ENCODE measurements at regions not wholly inside any gene's neighbourhood (a gene's known extent, or its start where the extent isn't known, plus 50 kb on each side); places are given as distances from the start of the nearest gene placed in this dataset.

GRCh38 chr6:109239160-109239559, 143.1 kb downstream of the CD164 start:
- TF ChIP-seq CEBPB (IDR thresholded peaks at IDR 0.05), result no peak
- TF ChIP-seq FOXM1 (IDR thresholded peaks at IDR 0.05; ENCODE audit: borderline replicate concordance, low read depth), result no peak
- no peak for TF ChIP-seq MAX (IDR thresholded peaks at IDR 0.05)
- TF ChIP-seq USF1 (IDR thresholded peaks at IDR 0.05), result no peak
- no peak for TF ChIP-seq TEAD4 (IDR thresholded peaks at IDR 0.05)
- no peak for TF ChIP-seq TAF1 (IDR thresholded peaks at IDR 0.05; ENCODE audit: low read depth)
- TF ChIP-seq EGR1 (IDR thresholded peaks at IDR 0.05), result no peak

DNA sequence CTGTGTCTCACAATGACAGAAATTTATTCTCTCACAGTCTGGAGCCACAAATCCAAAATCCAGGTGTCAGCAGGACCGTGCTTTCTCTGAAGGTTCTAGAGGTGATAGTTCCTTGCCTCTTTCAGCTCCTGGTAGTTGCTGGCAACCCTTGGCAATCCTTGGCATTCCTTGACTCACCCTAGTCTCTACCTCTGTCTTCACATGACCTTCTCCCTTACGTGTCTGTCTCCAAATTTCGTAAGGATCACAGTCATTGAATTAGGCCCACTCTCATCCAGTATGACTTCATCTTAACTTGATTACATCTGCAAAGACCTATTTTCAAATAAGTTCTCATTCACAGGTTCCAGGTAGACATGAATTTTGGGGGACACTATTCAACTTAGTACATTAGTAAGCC, 143.1 kb downstream of the CEP57L1 start:
- TF ChIP-seq TCF12 (IDR thresholded peaks at IDR 0.05; ENCODE audit: low read depth), result no peak

DNA sequence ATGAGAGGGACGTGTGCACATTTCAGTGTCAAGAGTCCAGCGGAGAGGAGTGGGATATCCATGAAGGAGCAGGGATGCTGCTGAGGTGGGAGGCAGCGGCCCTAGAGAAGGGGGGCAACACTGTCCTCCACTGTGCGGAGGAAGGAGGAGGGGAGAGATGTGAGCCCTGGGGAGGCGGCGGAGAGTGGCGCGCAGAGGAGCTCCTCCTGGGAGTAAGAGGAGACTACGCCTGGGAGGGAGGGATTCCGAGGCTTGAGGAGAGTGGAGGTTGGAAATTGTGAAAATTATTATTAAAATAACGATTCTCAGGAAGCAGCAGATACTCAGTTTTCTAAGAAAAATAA, 142.7 kb downstream of the CEP57L1 start:
- no peak for TF ChIP-seq ZBTB7A (IDR thresholded peaks at IDR 0.05; ENCODE audit: low read depth)

GRCh38 chr6:109237077-109237985, 142.0 kb downstream of the CEP57L1 start:
- no peak for TF ChIP-seq CREB1 (IDR thresholded peaks at IDR 0.05; ENCODE audit: low read depth)
- no peak for TF ChIP-seq FOXM1 (IDR thresholded peaks at IDR 0.05; ENCODE audit: borderline replicate concordance, low read depth)
- no peak for TF ChIP-seq MAX (IDR thresholded peaks at IDR 0.05)
- TF ChIP-seq ZBTB7A (IDR thresholded peaks at IDR 0.05; ENCODE audit: low read depth), result no peak
- TF ChIP-seq CEBPB (IDR thresholded peaks at IDR 0.05), result no peak
- no peak for TF ChIP-seq NFIC (IDR thresholded peaks at IDR 0.05)
- TF ChIP-seq YY1 (IDR thresholded peaks at IDR 0.05; ENCODE audit: low read depth), result no peak
- no peak for TF ChIP-seq TCF12 (IDR thresholded peaks at IDR 0.05; ENCODE audit: low read depth)
- TF ChIP-seq, protein P1, sequence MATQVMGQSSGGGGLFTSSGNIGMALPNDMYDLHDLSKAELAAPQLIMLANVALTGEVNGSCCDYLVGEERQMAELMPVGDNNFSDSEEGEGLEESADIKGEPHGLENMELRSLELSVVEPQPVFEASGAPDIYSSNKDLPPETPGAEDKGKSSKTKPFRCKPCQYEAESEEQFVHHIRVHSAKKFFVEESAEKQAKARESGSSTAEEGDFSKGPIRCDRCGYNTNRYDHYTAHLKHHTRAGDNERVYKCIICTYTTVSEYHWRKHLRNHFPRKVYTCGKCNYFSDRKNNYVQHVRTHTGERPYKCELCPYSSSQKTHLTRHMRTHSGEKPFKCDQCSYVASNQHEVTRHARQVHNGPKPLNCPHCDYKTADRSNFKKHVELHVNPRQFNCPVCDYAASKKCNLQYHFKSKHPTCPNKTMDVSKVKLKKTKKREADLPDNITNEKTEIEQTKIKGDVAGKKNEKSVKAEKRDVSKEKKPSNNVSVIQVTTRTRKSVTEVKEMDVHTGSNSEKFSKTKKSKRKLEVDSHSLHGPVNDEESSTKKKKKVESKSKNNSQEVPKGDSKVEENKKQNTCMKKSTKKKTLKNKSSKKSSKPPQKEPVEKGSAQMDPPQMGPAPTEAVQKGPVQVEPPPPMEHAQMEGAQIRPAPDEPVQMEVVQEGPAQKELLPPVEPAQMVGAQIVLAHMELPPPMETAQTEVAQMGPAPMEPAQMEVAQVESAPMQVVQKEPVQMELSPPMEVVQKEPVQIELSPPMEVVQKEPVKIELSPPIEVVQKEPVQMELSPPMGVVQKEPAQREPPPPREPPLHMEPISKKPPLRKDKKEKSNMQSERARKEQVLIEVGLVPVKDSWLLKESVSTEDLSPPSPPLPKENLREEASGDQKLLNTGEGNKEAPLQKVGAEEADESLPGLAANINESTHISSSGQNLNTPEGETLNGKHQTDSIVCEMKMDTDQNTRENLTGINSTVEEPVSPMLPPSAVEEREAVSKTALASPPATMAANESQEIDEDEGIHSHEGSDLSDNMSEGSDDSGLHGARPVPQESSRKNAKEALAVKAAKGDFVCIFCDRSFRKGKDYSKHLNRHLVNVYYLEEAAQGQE (IDR thresholded peaks at IDR 0.05; ENCODE audit: low read depth), result no peak
- no peak for TF ChIP-seq EGR1 (IDR thresholded peaks at IDR 0.05)
- no peak for TF ChIP-seq TAF1 (IDR thresholded peaks at IDR 0.05; ENCODE audit: low read depth)
- TF ChIP-seq RAD21 (IDR thresholded peaks at IDR 0.05; ENCODE audit: low read depth), result no peak
- no peak for TF ChIP-seq TEAD4 (IDR thresholded peaks at IDR 0.05)
- no peak for TF ChIP-seq EP300 (IDR thresholded peaks at IDR 0.05; ENCODE audit: borderline replicate concordance)
- TF ChIP-seq USF1 (IDR thresholded peaks at IDR 0.05), result no peak

DNA sequence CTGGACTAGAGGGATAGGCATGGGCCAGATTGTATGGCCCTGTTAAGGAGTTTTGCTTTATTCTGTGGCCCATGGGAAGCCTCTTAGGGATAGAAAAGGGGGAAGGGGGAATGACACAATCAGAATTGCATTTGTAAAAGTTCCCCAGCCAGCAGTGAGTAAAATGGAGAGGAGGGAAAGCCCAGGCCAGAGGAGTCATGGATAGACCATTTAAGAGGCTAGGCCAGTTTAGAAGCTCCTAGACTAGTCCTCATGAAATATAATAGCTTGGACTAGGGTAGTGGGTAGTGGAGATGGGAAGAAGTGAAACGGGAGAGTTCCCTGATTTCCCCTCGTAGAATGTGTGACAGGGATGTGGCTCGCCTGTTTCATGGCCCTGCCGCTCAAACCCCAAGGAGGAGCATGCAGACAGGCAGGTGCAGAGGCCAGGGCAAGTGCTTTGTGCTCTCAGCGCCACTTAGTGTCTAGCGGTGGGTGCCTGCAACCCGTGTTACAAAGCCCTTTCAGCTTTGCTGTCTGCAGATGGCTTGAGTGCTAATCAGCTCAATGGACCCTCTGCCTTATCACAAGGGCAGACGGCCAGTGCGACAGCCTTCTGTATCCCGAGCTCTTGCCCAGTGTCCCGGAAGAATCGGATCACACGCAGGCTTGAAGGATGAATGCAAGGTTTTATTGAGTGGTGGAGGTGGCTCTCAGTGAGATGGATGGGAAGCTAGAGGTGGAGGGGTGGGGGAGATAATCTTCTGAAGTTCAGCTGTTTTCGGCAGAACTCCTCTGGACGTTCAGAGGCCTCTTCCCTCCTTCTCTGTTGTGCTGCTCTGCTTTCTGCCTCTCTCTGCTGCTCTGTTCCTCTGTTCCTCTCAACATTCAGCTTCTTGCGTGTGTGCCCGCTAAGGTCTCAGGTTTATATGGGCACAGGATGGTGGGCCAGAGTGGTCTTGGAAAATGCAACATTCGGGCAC, 141.1 kb downstream of the CEP57L1 start:
- TF ChIP-seq FOXM1 (IDR thresholded peaks at IDR 0.05; ENCODE audit: borderline replicate concordance, low read depth) (no peak), NFIC (IDR thresholded peaks at IDR 0.05) (no peak), ZBTB7A (IDR thresholded peaks at IDR 0.05; ENCODE audit: low read depth) (no peak), CREB1 (IDR thresholded peaks at IDR 0.05; ENCODE audit: low read depth) (no peak), EP300 (IDR thresholded peaks at IDR 0.05; ENCODE audit: borderline replicate concordance) (no peak), TAF1 (IDR thresholded peaks at IDR 0.05; ENCODE audit: low read depth) (no peak), RAD21 (IDR thresholded peaks at IDR 0.05; ENCODE audit: low read depth) (no peak), YY1 (IDR thresholded peaks at IDR 0.05; ENCODE audit: low read depth) (no peak), MAX (IDR thresholded peaks at IDR 0.05) (no peak), EGR1 (IDR thresholded peaks at IDR 0.05) (no peak), TEAD4 (IDR thresholded peaks at IDR 0.05) (no peak), TCF12 (IDR thresholded peaks at IDR 0.05; ENCODE audit: low read depth) (no peak), USF1 (IDR thresholded peaks at IDR 0.05) (no peak), CEBPB (IDR thresholded peaks at IDR 0.05) (no peak)
- TF ChIP-seq, protein P1 (IDR thresholded peaks at IDR 0.05; ENCODE audit: low read depth), result no peak
